GM12892 (cell line): ENCODE measurements at regions not wholly inside any gene's neighbourhood (a gene's known extent, or its start where the extent isn't known, plus 50 kb on each side); places are given as distances from the start of the nearest gene placed in this dataset.

Experiments used
- POLR2A ChIP-seq: IDR thresholded peaks from 2 replicates; pipeline ENCODE4 v1.6.1; 2011; ENCODE audit warnings: low read depth, low read length, control low read depth
- POLR2AphosphoS5 ChIP-seq: IDR thresholded peaks from 2 replicates; pipeline ENCODE4 v1.6.1; 2011; ENCODE audit warnings: low read depth, low read length, control low read depth
- TAF1 ChIP-seq: IDR thresholded peaks from 2 replicates; pipeline ENCODE4 v1.6.1; 2011; ENCODE audit warnings: low read depth, mild to moderate bottlenecking, control low read depth, low read length, borderline replicate concordance

DNA sequence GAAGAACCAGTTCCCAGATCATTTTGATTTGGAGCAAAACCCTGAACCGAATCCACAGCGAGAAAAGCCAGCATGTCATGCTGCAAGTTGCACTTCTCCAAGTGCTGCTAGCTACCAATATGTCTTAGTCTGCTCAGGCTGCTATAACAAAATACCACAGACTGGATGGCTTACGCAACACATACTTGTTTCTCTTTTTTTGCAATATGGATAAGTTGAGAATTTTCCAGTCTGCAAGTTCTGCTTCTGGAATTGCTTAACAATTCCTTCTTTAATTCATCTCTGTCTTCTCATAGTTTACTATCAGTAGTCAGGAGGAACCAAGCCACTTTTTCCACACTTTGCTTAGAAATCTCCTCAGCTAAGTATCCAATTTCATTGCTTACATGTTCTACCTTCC is 105.9 kb upstream of the RBBP8 start:
- TF ChIP-seq TAF1, result no peak
- no peak for TF ChIP-seq POLR2A
- no peak for TF ChIP-seq POLR2AphosphoS5
